Natural killer cell (primary cell): ENCODE measurements at regions not wholly inside any gene's neighbourhood (a gene's known extent, or its start where the extent isn't known, plus 50 kb on each side); places are given as distances from the start of the nearest gene placed in this dataset.
A peak's percentile ranks its signal among the peaks of the same experiment; 100 is the strongest.

Source experiments
- ATAC-seq, 3 donors: fragments of 150-1000 bp in 2 of 3; fragments of 200-7000 bp in 1 of 3; cut with Tn5 transposase; 1 replicate in 1 of 3; 2 replicates in 2 of 3; pipeline ENCODE4 v1.10.0; 2021; ENCODE audit warnings: mild to moderate bottlenecking in 2 of 3, moderate library complexity in 2 of 3
- DNase-seq, 2 donors: peaks; one replicate each; pipeline versions ENCODE4 v3.0.0 to v3.0.0-alpha.2; 2013 to 2021; ENCODE audit warnings: mixed read lengths in 1 of 2
- H3K27ac ChIP-seq: one replicate; pipeline ENCODE4 v1.5.1; 2013; ENCODE audit warnings: mild to moderate bottlenecking, low read length
- H3K27me3 ChIP-seq: one replicate; pipeline ENCODE4 v1.6.1; 2013; ENCODE audit warnings: low read length; ENCODE audit not compliant: control insufficient read depth, insufficient read depth
- H3K36me3 ChIP-seq: one replicate; pipeline ENCODE4 v1.6.1; 2013; ENCODE audit warnings: low read length; ENCODE audit not compliant: control insufficient read depth, insufficient read depth
- H3K4me1 ChIP-seq: one replicate; pipeline ENCODE4 v1.6.1; 2013; ENCODE audit warnings: low read length; ENCODE audit not compliant: control insufficient read depth, insufficient read depth
- H3K4me3 ChIP-seq: one replicate; pipeline ENCODE4 v1.5.1; 2013; ENCODE audit warnings: low read length
- H3K9me3 ChIP-seq: one replicate; pipeline ENCODE4 v1.6.1; 2013; ENCODE audit warnings: low read length; ENCODE audit not compliant: control insufficient read depth, insufficient read depth
- H3K27ac Mint-ChIP-seq, 2 donors: one replicate each; pipeline ENCODE4 v1.8.0; 2022; ENCODE audit warnings: mild to moderate bottlenecking in 2 of 2, mixed read lengths in 2 of 2, moderate library complexity in 1 of 2
- H3K27me3 Mint-ChIP-seq, 2 donors: one replicate each; pipeline ENCODE4 v1.8.0; 2022; ENCODE audit warnings: low read depth in 2 of 2, mixed read lengths in 2 of 2
- H3K36me3 Mint-ChIP-seq: one replicate; pipeline ENCODE4 v1.8.0; 2022; ENCODE audit warnings: mixed read lengths
- H3K4me1 Mint-ChIP-seq, 2 donors: one replicate each; pipeline ENCODE4 v1.8.0; 2022; ENCODE audit warnings: mixed read lengths in 2 of 2
- H3K4me3 Mint-ChIP-seq: one replicate; pipeline ENCODE4 v1.8.0; 2022; ENCODE audit warnings: mild to moderate bottlenecking, moderate library complexity, mixed read lengths
- H3K9me3 Mint-ChIP-seq, 2 donors: one replicate each; pipeline ENCODE4 v1.8.0; 2022; ENCODE audit warnings: mixed read lengths in 2 of 2
- CTCF ChIP-seq: fragments of 200-600 bp; IDR thresholded peaks from one replicate; pipeline ENCODE4 v1.8.0; 2022; ENCODE audit warnings: antibody characterized with exemption
- whole genome bisulfite sequencing: methylation state at CpG from one replicate; pipeline ENCODE4 v1.1.7; 2013; ENCODE audit warnings: missing lambda C conversion rate; ENCODE audit not compliant: insufficient coverage; 5-methylcytosine and 5-hydroxymethylcytosine counted together
- intact Hi-C: fragments of 100-400 bp; cut with micrococcal nuclease; formaldehyde crosslinking; loops from one replicate; pipeline ENCODE4 v1.14.2; 2022

- no peak for ATAC-seq
- Histone ChIP-seq H3K9me3 (no peaks in the 10 kb centered on the region), H3K27me3 (no peaks in the 10 kb centered on the region), H3K4me1 (peaks cover 12% of the 10 kb centered on the region), H3K36me3 (no peaks in the 10 kb centered on the region), H3K27ac (peak overlapping the region; percentile 70), H3K4me3 (no peak overlapping the region)
- WGBS, result 100% methylated on average over 1 of the region's 2 CpGs
- H3K9me3 Mint-ChIP-seq, result no peaks in the 10 kb centered on the region
- H3K4me1 Mint-ChIP-seq, result peaks cover 82 to 85% of the 10 kb centered on the region in 2 donors
- no peaks in the 10 kb centered on the region for H3K27me3 Mint-ChIP-seq
- intact Hi-C loops, result loop anchor here (10.0 kb wide), 1 partner anchor 46 kb away; no protein-coding TSS in a partner anchor
- no peak for TF ChIP-seq CTCF
- H3K27ac Mint-ChIP-seq, result peak overlapping the region; percentile 89 to 97
- DNase-seq, result no peak
- no peaks in the 10 kb centered on the region for H3K36me3 Mint-ChIP-seq
- H3K4me3 Mint-ChIP-seq, result peak overlapping the region; percentile 55
Measured at GRCh38 chr7:130940326-130940725, 206.3 kb upstream of the KLF14 start.

GRCh38 chr7:130940907-130941306 lies 206.9 kb upstream of the KLF14 start:
- Mint-ChIP-seq H3K27me3 (no peaks in the 10 kb centered on the region), H3K9me3 (no peaks in the 10 kb centered on the region), H3K36me3 (no peaks in the 10 kb centered on the region), H3K4me3 (peak overlapping the region; percentile 94), H3K4me1 (peaks cover 81 to 85% of the 10 kb centered on the region in 2 donors), H3K27ac (peak overlapping the region; percentile 89 to 97)
- peaks cover 15% of the 10 kb centered on the region for H3K4me1 ChIP-seq
- TF ChIP-seq CTCF, result no peak
- intact Hi-C loops, result loop anchor here (10.0 kb wide), 1 partner anchor 46 kb away; no protein-coding TSS in a partner anchor
- ATAC-seq (no peak), DNase-seq (no peak)
- H3K9me3 ChIP-seq, result no peaks in the 10 kb centered on the region
- peak overlapping the region; percentile 70 for H3K27ac ChIP-seq
- no peaks in the 10 kb centered on the region for H3K27me3 ChIP-seq
- H3K36me3 ChIP-seq, result no peaks in the 10 kb centered on the region
- 74% methylated on average over 6 of the region's 7 CpGs for WGBS
- H3K4me3 ChIP-seq, result peak overlapping the region; percentile 35

GRCh38 chr7:130941322-130942210 lies 207.6 kb upstream of the KLF14 start:
- Histone ChIP-seq H3K9me3 (no peaks in the 10 kb centered on the region), H3K4me1 (peaks cover 18% of the 10 kb centered on the region), H3K4me3 (peak overlapping the region; percentile 35), H3K27ac (peak overlapping the region; percentile 77), H3K27me3 (no peaks in the 10 kb centered on the region), H3K36me3 (no peaks in the 10 kb centered on the region)
- no peaks in the 10 kb centered on the region for H3K27me3 Mint-ChIP-seq
- TF ChIP-seq CTCF, result no peak
- peaks cover 80 to 85% of the 10 kb centered on the region in 2 donors for H3K4me1 Mint-ChIP-seq
- peak overlapping the region; percentile 94 for H3K4me3 Mint-ChIP-seq
- no peaks in the 10 kb centered on the region for H3K36me3 Mint-ChIP-seq
- H3K27ac Mint-ChIP-seq, result peak overlapping the region; percentile 89 to 97
- peak in 2 of 3 donors; percentile 19 to 47 for ATAC-seq
- intact Hi-C loops, result loop anchor here (2.0 to 10.0 kb wide), 3 partner anchors 19 to 47 kb away; no protein-coding TSS in a partner anchor
- H3K9me3 Mint-ChIP-seq, result no peaks in the 10 kb centered on the region
- 71% methylated on average over 19 of the region's 20 CpGs for WGBS
- DNase-seq, result peak in 1 of 2 donors; percentile 73
